Loucy (cell line): ENCODE measurements at regions not wholly inside any gene's neighbourhood (a gene's known extent, or its start where the extent isn't known, plus 50 kb on each side); places are given as distances from the start of the nearest gene placed in this dataset.

ENCODE experiments used
- EZH2phosphoT487 ChIP-seq: fragments of 200-600 bp; IDR thresholded peaks from 2 replicates; pipeline ENCODE4 v1.6.1; 2018; ENCODE audit warnings: antibody characterized with exemption, mild to moderate bottlenecking, moderate library complexity, borderline replicate concordance
- TF ChIP-seq, protein P1 (sequence below): fragments of 200-600 bp; sonication (generic); conservative IDR thresholded peaks from 2 replicates; pipeline ENCODE4 v1.5.1; 2014; ENCODE audit warnings: mild to moderate bottlenecking, antibody characterized with exemption, low read length

DNA sequence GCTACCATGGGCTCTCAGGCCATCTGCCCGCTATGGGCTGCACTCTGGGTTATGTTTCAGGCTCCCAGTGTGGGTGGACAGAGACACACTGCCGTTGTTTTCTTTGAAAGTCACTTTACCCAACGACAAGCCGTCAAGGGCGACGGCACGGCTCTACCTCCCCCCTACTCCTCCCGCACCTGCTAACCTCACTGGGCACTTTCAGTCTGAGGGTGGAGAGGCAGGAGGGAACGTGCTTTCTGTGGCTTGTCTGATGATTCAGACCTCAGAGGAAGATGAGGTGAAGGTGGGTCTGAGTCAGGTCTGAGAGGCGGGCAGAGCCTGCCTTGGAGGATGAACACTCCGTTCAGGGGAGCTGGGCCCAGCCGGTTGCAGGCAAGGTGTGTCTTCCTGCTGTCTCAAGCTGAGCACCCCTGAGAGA, 147.6 kb upstream of the HDAC4 start:
- TF ChIP-seq, protein P1, sequence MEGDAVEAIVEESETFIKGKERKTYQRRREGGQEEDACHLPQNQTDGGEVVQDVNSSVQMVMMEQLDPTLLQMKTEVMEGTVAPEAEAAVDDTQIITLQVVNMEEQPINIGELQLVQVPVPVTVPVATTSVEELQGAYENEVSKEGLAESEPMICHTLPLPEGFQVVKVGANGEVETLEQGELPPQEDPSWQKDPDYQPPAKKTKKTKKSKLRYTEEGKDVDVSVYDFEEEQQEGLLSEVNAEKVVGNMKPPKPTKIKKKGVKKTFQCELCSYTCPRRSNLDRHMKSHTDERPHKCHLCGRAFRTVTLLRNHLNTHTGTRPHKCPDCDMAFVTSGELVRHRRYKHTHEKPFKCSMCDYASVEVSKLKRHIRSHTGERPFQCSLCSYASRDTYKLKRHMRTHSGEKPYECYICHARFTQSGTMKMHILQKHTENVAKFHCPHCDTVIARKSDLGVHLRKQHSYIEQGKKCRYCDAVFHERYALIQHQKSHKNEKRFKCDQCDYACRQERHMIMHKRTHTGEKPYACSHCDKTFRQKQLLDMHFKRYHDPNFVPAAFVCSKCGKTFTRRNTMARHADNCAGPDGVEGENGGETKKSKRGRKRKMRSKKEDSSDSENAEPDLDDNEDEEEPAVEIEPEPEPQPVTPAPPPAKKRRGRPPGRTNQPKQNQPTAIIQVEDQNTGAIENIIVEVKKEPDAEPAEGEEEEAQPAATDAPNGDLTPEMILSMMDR: no peak
- TF ChIP-seq EZH2phosphoT487: no peak
